PC-3 (cell line): ENCODE measurements at regions not wholly inside any gene's neighbourhood (a gene's known extent, or its start where the extent isn't known, plus 50 kb on each side); places are given as distances from the start of the nearest gene placed in this dataset.

Experiments used
- ATAC-seq: fragments of 200-7000 bp; cut with Tn5 transposase; 2 replicates; pipeline ENCODE4 v1.9.1; 2020; ENCODE audit warnings: mild to moderate bottlenecking, moderate library complexity
- BruUV-seq: library from RNA; stranded (reverse); fragments of 400-500 nt; replicated peaks from 2 replicates; lab custom pipeline; 2021; lab: Mats Ljungman, UMichigan
- CTCF ChIA-PET: fragments of 300-600 bp; sonication (Branson Sonifier 250); formaldehyde crosslinking; loops from one replicate; lab custom pipeline; 2022; ENCODE audit warnings: antibody characterized with exemption; lab: Charles Lee
- POLR2A ChIA-PET: fragments of 300-600 bp; sonication (Branson Sonifier 250); formaldehyde crosslinking; loops from one replicate; lab custom pipeline; 2022; ENCODE audit warnings: antibody characterized with exemption; ENCODE audit not compliant: unreplicated experiment; lab: Charles Lee
- DNase-seq: peaks from one replicate; pipeline ENCODE4 v3.0.0-alpha.2; 2015
- H2AFZ ChIP-seq: fragments of 300-600 bp; sonication (generic); 2 replicates; pipeline ENCODE4 v1.6.0; 2016; ENCODE audit warnings: antibody characterized with exemption, low read length
- H3F3A ChIP-seq: fragments of 300-600 bp; sonication (generic); one replicate; pipeline ENCODE4 v1.6.0; 2017; ENCODE audit warnings: antibody characterized with exemption, low read length, control low read depth, mild to moderate bottlenecking; ENCODE audit not compliant: unreplicated experiment
- H3K27ac ChIP-seq: fragments of 300-600 bp; sonication (generic); 2 replicates; pipeline ENCODE4 v1.5.1; 2016; ENCODE audit warnings: mild to moderate bottlenecking, low read length
- H3K27me3 ChIP-seq: fragments of 300-600 bp; sonication (generic); 2 replicates; pipeline ENCODE4 v1.6.1; 2016; ENCODE audit warnings: low read length, mixed read lengths
- H3K36me3 ChIP-seq: fragments of 300-600 bp; sonication (generic); 2 replicates; pipeline ENCODE4 v1.6.1; 2016; ENCODE audit warnings: low read depth, mixed run types, low read length, mixed read lengths
- H3K4me1 ChIP-seq: fragments of 300-600 bp; sonication (generic); 2 replicates; pipeline ENCODE4 v1.5.1; 2016; ENCODE audit warnings: low read length; ENCODE audit not compliant: insufficient read depth
- H3K4me2 ChIP-seq: fragments of 300-600 bp; sonication (generic); 2 replicates; pipeline ENCODE4 v1.6.0; 2016; ENCODE audit warnings: low read length
- H3K4me3 ChIP-seq: fragments of 300-600 bp; sonication (generic); 2 replicates; pipeline ENCODE4 v1.5.1; 2016; ENCODE audit warnings: mild to moderate bottlenecking, low read length, mixed read lengths
- H3K79me2 ChIP-seq: fragments of 300-600 bp; sonication (generic); 2 replicates; pipeline ENCODE4 v1.6.1; 2017; ENCODE audit warnings: low read length, mixed read lengths
- H3K9ac ChIP-seq: fragments of 300-600 bp; sonication (generic); 2 replicates; pipeline ENCODE4 v1.6.0; 2016; ENCODE audit warnings: mild to moderate bottlenecking, low read length
- H3K9me2 ChIP-seq: fragments of 300-600 bp; sonication (generic); replicated peaks from 2 replicates; pipeline ENCODE4 v1.6.1; 2016; ENCODE audit warnings: mixed run types, low read length, mixed read lengths
- H3K9me3 ChIP-seq: fragments of 300-600 bp; sonication (generic); 2 replicates; pipeline ENCODE4 v1.6.1; 2016; ENCODE audit warnings: low read length, mixed read lengths
- H4K20me1 ChIP-seq: fragments of 300-600 bp; sonication (generic); 2 replicates; pipeline ENCODE4 v1.6.1; 2016; ENCODE audit warnings: low read length, mixed read lengths
- CTCF ChIP-seq: fragments of 300-600 bp; sonication (generic); conservative IDR thresholded peaks from 2 replicates; pipeline ENCODE4 v1.5.1; 2017; ENCODE audit warnings: antibody characterized with exemption, low read depth, mild to moderate bottlenecking, low read length
- EZH2 ChIP-seq: fragments of 300-600 bp; sonication (generic); IDR thresholded peaks from one replicate; pipeline ENCODE4 v1.6.1; 2017; ENCODE audit warnings: antibody characterized with exemption, mild to moderate bottlenecking, low read length; ENCODE audit not compliant: unreplicated experiment
- EZH2phosphoT487 ChIP-seq: fragments of 300-600 bp; sonication (generic); IDR thresholded peaks from 2 replicates; pipeline ENCODE4 v1.6.1; 2018; ENCODE audit warnings: mild to moderate bottlenecking, antibody characterized with exemption, low read length, borderline replicate concordance
- intact Hi-C: fragments of 100-400 bp; cut with micrococcal nuclease; formaldehyde crosslinking; loops from 2 replicates; pipeline ENCODE4 v1.9.0; 2023

DNA sequence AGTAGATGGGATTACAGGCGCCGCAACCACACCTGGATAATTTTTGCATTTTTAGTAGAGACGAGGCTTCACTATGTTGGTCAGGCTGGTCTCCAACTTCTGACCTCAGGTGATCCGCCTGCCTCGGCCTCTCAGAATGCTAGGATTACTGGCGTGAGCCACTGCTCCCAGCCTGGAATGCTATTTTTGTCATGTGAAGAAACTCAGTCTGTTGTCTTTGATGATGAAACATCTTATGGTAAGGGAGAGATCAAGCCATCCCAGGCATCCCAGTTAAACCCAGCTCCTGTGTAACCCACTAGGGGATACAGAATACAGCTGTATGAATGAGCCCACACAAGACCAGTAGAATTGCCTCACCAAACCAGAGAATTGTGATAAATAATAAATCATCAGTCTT is 83.6 kb upstream of the RBM24 start:
- no peaks in the 10 kb centered on the region for H3K9me2 ChIP-seq
- H3K4me3 ChIP-seq: no peak overlapping the region
- no TSS peak for BruUV-seq
- H3K27ac ChIP-seq: no peak overlapping the region
- H2AFZ ChIP-seq: no peak overlapping the region
- no peak for DNase-seq
- H3F3A ChIP-seq: no peaks in the 10 kb centered on the region
- POLR2A ChIA-PET: no interaction called here
- no peaks in the 10 kb centered on the region for H4K20me1 ChIP-seq
- H3K36me3 ChIP-seq: no peaks in the 10 kb centered on the region
- intact Hi-C loops: no loop called here
- no peak for TF ChIP-seq EZH2
- TF ChIP-seq CTCF: no peak
- TF ChIP-seq EZH2phosphoT487: no peak
- H3K27me3 ChIP-seq: no peaks in the 10 kb centered on the region
- CTCF ChIA-PET: no interaction called here
- H3K4me1 ChIP-seq: no peaks in the 10 kb centered on the region
- no peak overlapping the region for H3K4me2 ChIP-seq
- H3K79me2 ChIP-seq: no peaks in the 10 kb centered on the region
- no peak for ATAC-seq
- H3K9me3 ChIP-seq: peaks cover 4% of the 10 kb centered on the region; the same call in 1 of the 2 replicates
- no peak overlapping the region for H3K9ac ChIP-seq

- DNase-seq (no peak), ATAC-seq (no peak)
- no peaks in the 10 kb centered on the region for H3K27me3 ChIP-seq
- no peaks in the 10 kb centered on the region for H3K9me2 ChIP-seq
- no peak overlapping the region for H3K9ac ChIP-seq
- H3K27ac ChIP-seq: no peak overlapping the region
- H3F3A ChIP-seq: no peaks in the 10 kb centered on the region
- no peaks in the 10 kb centered on the region for H3K36me3 ChIP-seq
- BruUV-seq: no TSS peak
- no peak overlapping the region for H3K4me2 ChIP-seq
- ChIA-PET CTCF (no interaction called here), POLR2A (no interaction called here)
- TF ChIP-seq EZH2: no peak
- peak; percentile 26; the same call in 1 of the 2 replicates for TF ChIP-seq CTCF
- no peak for TF ChIP-seq EZH2phosphoT487
- H3K4me1 ChIP-seq: no peaks in the 10 kb centered on the region
- H3K4me3 ChIP-seq: no peak overlapping the region
- no peaks in the 10 kb centered on the region for H3K79me2 ChIP-seq
- no peaks in the 10 kb centered on the region for H4K20me1 ChIP-seq
- no peak overlapping the region for H2AFZ ChIP-seq
- intact Hi-C loops: no loop called here
- peaks cover 4% of the 10 kb centered on the region; the same call in 1 of the 2 replicates for H3K9me3 ChIP-seq
These were observed 80.8 kb upstream of the RBM24 start for GRCh38 chr6:17200395-17200794.

- H2AFZ ChIP-seq: no peak overlapping the region
- H3K79me2 ChIP-seq: no peaks in the 10 kb centered on the region
- BruUV-seq: no TSS peak
- H3K4me1 ChIP-seq: no peaks in the 10 kb centered on the region
- H3K9me3 ChIP-seq: peaks cover 4% of the 10 kb centered on the region; the same call in 1 of the 2 replicates
- POLR2A ChIA-PET: no interaction called here
- ATAC-seq (peak; percentile 80), DNase-seq (no peak)
- no peak overlapping the region for H3K4me2 ChIP-seq
- H3K27me3 ChIP-seq: no peaks in the 10 kb centered on the region
- intact Hi-C loops: no loop called here
- H3K36me3 ChIP-seq: no peaks in the 10 kb centered on the region
- H3K9ac ChIP-seq: no peak overlapping the region
- H3K4me3 ChIP-seq: no peak overlapping the region
- no peaks in the 10 kb centered on the region for H4K20me1 ChIP-seq
- TF ChIP-seq EZH2phosphoT487: no peak
- no peak for TF ChIP-seq EZH2
- no peak for TF ChIP-seq CTCF
- CTCF ChIA-PET: no interaction called here
- H3K27ac ChIP-seq: no peak overlapping the region
- H3K9me2 ChIP-seq: no peaks in the 10 kb centered on the region
- no peaks in the 10 kb centered on the region for H3F3A ChIP-seq
These were observed 78.6 kb upstream of the RBM24 start for GRCh38 chr6:17202526-17202925.
